ENCODE measurements at regions not wholly inside any gene's neighbourhood (a gene's known extent, or its start where the extent isn't known, plus 50 kb on each side); places are given as distances from the start of the nearest gene placed in this dataset.
"Not testable (repeated sequence)": the region's sequence is repeated elsewhere in the genome, so short reads cannot be mapped to it uniquely, and the experiment has no call there.

- intact Hi-C loops (cut with DNase I); H3K36me3 ChIP-seq (ENCODE audit: control insufficient read depth in 1 of 2, insufficient read depth in 2 of 2, low read length in 1 of 2); H3K27me3 ChIP-seq (ENCODE audit: control insufficient read depth in 1 of 2, insufficient read depth in 2 of 2, low read length in 1 of 2); ATAC-seq (ENCODE audit: low FRiP score); H3K27ac ChIP-seq (ENCODE audit: low read depth in 1 of 2, low read length in 2 of 2); H3K9me3 ChIP-seq (ENCODE audit: control insufficient read depth, low read length); H3K4me1 ChIP-seq (ENCODE audit: control insufficient read depth in 1 of 2, insufficient read depth in 2 of 2, low read length in 2 of 2); DNase-seq; H3K4me3 ChIP-seq (ENCODE audit: low read length in 2 of 2): not testable (repeated sequence)
- no CpG with 5 or more reads among the region's 4 CpGs for WGBS, 2 donors
Measured at GRCh38 chr2:97431169-97431725, 158.4 kb downstream of the ANKRD36B start.

GRCh38 chr2:97422376-97422775 lies 167.3 kb downstream of the ANKRD36B start:
- H3K27ac ChIP-seq (ENCODE audit: low read depth in 1 of 2, low read length in 2 of 2); H3K27me3 ChIP-seq (ENCODE audit: control insufficient read depth in 1 of 2, insufficient read depth in 2 of 2, low read length in 1 of 2); DNase-seq; H3K4me3 ChIP-seq (ENCODE audit: low read length in 2 of 2); H3K36me3 ChIP-seq (ENCODE audit: control insufficient read depth in 1 of 2, insufficient read depth in 2 of 2, low read length in 1 of 2); intact Hi-C loops (cut with DNase I); H3K4me1 ChIP-seq (ENCODE audit: control insufficient read depth in 1 of 2, insufficient read depth in 2 of 2, low read length in 2 of 2); H3K9me3 ChIP-seq (ENCODE audit: control insufficient read depth, low read length): not testable (repeated sequence)
- WGBS, 2 donors: no CpG with 5 or more reads among the region's 2 CpGs
- peak; percentile 57 for ATAC-seq (ENCODE audit: low FRiP score)

- H3K9me3 ChIP-seq (ENCODE audit: control insufficient read depth, low read length); H3K27me3 ChIP-seq (ENCODE audit: control insufficient read depth in 1 of 2, insufficient read depth in 2 of 2, low read length in 1 of 2); H3K4me1 ChIP-seq (ENCODE audit: control insufficient read depth in 1 of 2, insufficient read depth in 2 of 2, low read length in 2 of 2); DNase-seq; H3K36me3 ChIP-seq (ENCODE audit: control insufficient read depth in 1 of 2, insufficient read depth in 2 of 2, low read length in 1 of 2); H3K4me3 ChIP-seq (ENCODE audit: low read length in 2 of 2); ATAC-seq (ENCODE audit: low FRiP score); intact Hi-C loops (cut with DNase I); H3K27ac ChIP-seq (ENCODE audit: low read depth in 1 of 2, low read length in 2 of 2): not testable (repeated sequence)
- no CpG with 5 or more reads among the region's 2 CpGs for WGBS, 2 donors
Measured at GRCh38 chr2:97406340-97406739, 183.3 kb downstream of the ANKRD36B start.

GRCh38 chr2:97405172-97405737 lies 184.4 kb downstream of the ANKRD36B start:
- ATAC-seq (ENCODE audit: low FRiP score); DNase-seq; intact Hi-C loops (cut with DNase I): not testable (repeated sequence)

GRCh38 chr2:97402678-97403077 lies 187.0 kb downstream of the ANKRD36B start:
- H3K9me3 ChIP-seq (ENCODE audit: control insufficient read depth, low read length); DNase-seq; ATAC-seq (ENCODE audit: low FRiP score); intact Hi-C loops (cut with DNase I); H3K27ac ChIP-seq (ENCODE audit: low read depth in 1 of 2, low read length in 2 of 2); H3K36me3 ChIP-seq (ENCODE audit: control insufficient read depth in 1 of 2, insufficient read depth in 2 of 2, low read length in 1 of 2); H3K4me3 ChIP-seq (ENCODE audit: low read length in 2 of 2); H3K4me1 ChIP-seq (ENCODE audit: control insufficient read depth in 1 of 2, insufficient read depth in 2 of 2, low read length in 2 of 2); H3K27me3 ChIP-seq (ENCODE audit: control insufficient read depth in 1 of 2, insufficient read depth in 2 of 2, low read length in 1 of 2): not testable (repeated sequence)
- no CpG with 5 or more reads among the region's 5 CpGs for WGBS, 2 donors

More at GRCh38 chr2:97405172-97405737, 184.4 kb downstream of the ANKRD36B start:
- not testable (repeated sequence) for H3K4me3 ChIP-seq (ENCODE audit: low read length in 2 of 2); H3K9me3 ChIP-seq (ENCODE audit: control insufficient read depth, low read length); H3K27me3 ChIP-seq (ENCODE audit: control insufficient read depth in 1 of 2, insufficient read depth in 2 of 2, low read length in 1 of 2); H3K36me3 ChIP-seq (ENCODE audit: control insufficient read depth in 1 of 2, insufficient read depth in 2 of 2, low read length in 1 of 2); H3K4me1 ChIP-seq (ENCODE audit: control insufficient read depth in 1 of 2, insufficient read depth in 2 of 2, low read length in 2 of 2); H3K27ac ChIP-seq (ENCODE audit: low read depth in 1 of 2, low read length in 2 of 2)
- WGBS, 2 donors: 27 to 41% methylated on average over 3 to 8 of the region's 9 CpGs

GRCh38 chr2:97395691-97396090 lies 194.0 kb downstream of the ANKRD36B start:
- H3K4me3 ChIP-seq (ENCODE audit: low read length in 2 of 2); H3K9me3 ChIP-seq (ENCODE audit: control insufficient read depth, low read length); H3K36me3 ChIP-seq (ENCODE audit: control insufficient read depth in 1 of 2, insufficient read depth in 2 of 2, low read length in 1 of 2); DNase-seq; H3K27me3 ChIP-seq (ENCODE audit: control insufficient read depth in 1 of 2, insufficient read depth in 2 of 2, low read length in 1 of 2); H3K4me1 ChIP-seq (ENCODE audit: control insufficient read depth in 1 of 2, insufficient read depth in 2 of 2, low read length in 2 of 2); intact Hi-C loops (cut with DNase I); H3K27ac ChIP-seq (ENCODE audit: low read depth in 1 of 2, low read length in 2 of 2): not testable (repeated sequence)
- 31 to 38% methylated on average over 2 of the region's 4 CpGs for WGBS, 2 donors
- peak; percentile 48 for ATAC-seq (ENCODE audit: low FRiP score)

GRCh38 chr2:97385803-97386202 lies 203.9 kb downstream of the ANKRD36B start:
- ATAC-seq (ENCODE audit: low FRiP score); intact Hi-C loops (cut with DNase I); H3K27me3 ChIP-seq (ENCODE audit: control insufficient read depth in 1 of 2, insufficient read depth in 2 of 2, low read length in 1 of 2); H3K36me3 ChIP-seq (ENCODE audit: control insufficient read depth in 1 of 2, insufficient read depth in 2 of 2, low read length in 1 of 2); H3K27ac ChIP-seq (ENCODE audit: low read depth in 1 of 2, low read length in 2 of 2); H3K9me3 ChIP-seq (ENCODE audit: control insufficient read depth, low read length); H3K4me3 ChIP-seq (ENCODE audit: low read length in 2 of 2); DNase-seq; H3K4me1 ChIP-seq (ENCODE audit: control insufficient read depth in 1 of 2, insufficient read depth in 2 of 2, low read length in 2 of 2): not testable (repeated sequence)
- WGBS, 2 donors: no CpG with 5 or more reads among the region's 4 CpGs

- no CpG with 5 or more reads among the region's 4 CpGs for WGBS, 2 donors
- intact Hi-C loops (cut with DNase I); H3K36me3 ChIP-seq (ENCODE audit: control insufficient read depth in 1 of 2, insufficient read depth in 2 of 2, low read length in 1 of 2): not testable (repeated sequence)
Measured at GRCh38 chr2:97375913-97376312, 213.8 kb downstream of the ANKRD36B start.

GRCh38 chr2:97374426-97374825 lies 215.3 kb downstream of the ANKRD36B start:
- H3K27me3 ChIP-seq (ENCODE audit: control insufficient read depth in 1 of 2, insufficient read depth in 2 of 2, low read length in 1 of 2); H3K4me3 ChIP-seq (ENCODE audit: low read length in 2 of 2); ATAC-seq (ENCODE audit: low FRiP score); H3K36me3 ChIP-seq (ENCODE audit: control insufficient read depth in 1 of 2, insufficient read depth in 2 of 2, low read length in 1 of 2); H3K4me1 ChIP-seq (ENCODE audit: control insufficient read depth in 1 of 2, insufficient read depth in 2 of 2, low read length in 2 of 2); H3K9me3 ChIP-seq (ENCODE audit: control insufficient read depth, low read length); DNase-seq; H3K27ac ChIP-seq (ENCODE audit: low read depth in 1 of 2, low read length in 2 of 2); intact Hi-C loops (cut with DNase I): not testable (repeated sequence)
- WGBS, 2 donors: no CpG with 5 or more reads among the region's 7 CpGs

More at GRCh38 chr2:97375913-97376312, 213.8 kb downstream of the ANKRD36B start:
- not testable (repeated sequence) for H3K9me3 ChIP-seq (ENCODE audit: control insufficient read depth, low read length); DNase-seq; H3K4me1 ChIP-seq (ENCODE audit: control insufficient read depth in 1 of 2, insufficient read depth in 2 of 2, low read length in 2 of 2); H3K27me3 ChIP-seq (ENCODE audit: control insufficient read depth in 1 of 2, insufficient read depth in 2 of 2, low read length in 1 of 2); H3K4me3 ChIP-seq (ENCODE audit: low read length in 2 of 2); H3K27ac ChIP-seq (ENCODE audit: low read depth in 1 of 2, low read length in 2 of 2); ATAC-seq (ENCODE audit: low FRiP score)

Measured in aorta (tissue), 5 donors.